Kidney epithelial cell (primary cell): ENCODE measurements at regions not wholly inside any gene's neighbourhood (a gene's known extent, or its start where the extent isn't known, plus 50 kb on each side); places are given as distances from the start of the nearest gene placed in this dataset.

Experiments used
- DNase-seq: peaks from one replicate; pipeline ENCODE4 v3.0.0-alpha.2; 2010; ENCODE audit warnings: low read depth
- H3K27me3 ChIP-seq: 2 replicates; pipeline ENCODE4 v1.6.0; 2011; ENCODE audit warnings: low read length; ENCODE audit not compliant: control insufficient read depth, insufficient read depth
- H3K36me3 ChIP-seq: 2 replicates; pipeline ENCODE4 v1.5.1; 2011; ENCODE audit warnings: low read length; ENCODE audit not compliant: control insufficient read depth, insufficient read depth
- H3K4me3 ChIP-seq: 2 replicates; pipeline ENCODE4 v1.5.1; 2011; ENCODE audit warnings: low read depth, mild to moderate bottlenecking, control low read depth, low read length
- TF ChIP-seq, protein P1 (sequence below): IDR thresholded peaks from 2 replicates; pipeline ENCODE4 v1.5.1; 2011; ENCODE audit warnings: mild to moderate bottlenecking, moderate library complexity, low read length, control low read depth, inconsistent platforms; ENCODE audit not compliant: insufficient read depth, poor library complexity, severe bottlenecking

- TF ChIP-seq, protein P1, sequence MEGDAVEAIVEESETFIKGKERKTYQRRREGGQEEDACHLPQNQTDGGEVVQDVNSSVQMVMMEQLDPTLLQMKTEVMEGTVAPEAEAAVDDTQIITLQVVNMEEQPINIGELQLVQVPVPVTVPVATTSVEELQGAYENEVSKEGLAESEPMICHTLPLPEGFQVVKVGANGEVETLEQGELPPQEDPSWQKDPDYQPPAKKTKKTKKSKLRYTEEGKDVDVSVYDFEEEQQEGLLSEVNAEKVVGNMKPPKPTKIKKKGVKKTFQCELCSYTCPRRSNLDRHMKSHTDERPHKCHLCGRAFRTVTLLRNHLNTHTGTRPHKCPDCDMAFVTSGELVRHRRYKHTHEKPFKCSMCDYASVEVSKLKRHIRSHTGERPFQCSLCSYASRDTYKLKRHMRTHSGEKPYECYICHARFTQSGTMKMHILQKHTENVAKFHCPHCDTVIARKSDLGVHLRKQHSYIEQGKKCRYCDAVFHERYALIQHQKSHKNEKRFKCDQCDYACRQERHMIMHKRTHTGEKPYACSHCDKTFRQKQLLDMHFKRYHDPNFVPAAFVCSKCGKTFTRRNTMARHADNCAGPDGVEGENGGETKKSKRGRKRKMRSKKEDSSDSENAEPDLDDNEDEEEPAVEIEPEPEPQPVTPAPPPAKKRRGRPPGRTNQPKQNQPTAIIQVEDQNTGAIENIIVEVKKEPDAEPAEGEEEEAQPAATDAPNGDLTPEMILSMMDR: no peak
- no peak overlapping the region for H3K4me3 ChIP-seq
- peaks cover 14% of the 10 kb centered on the region for H3K27me3 ChIP-seq
- H3K36me3 ChIP-seq: no peaks in the 10 kb centered on the region
- no peak for DNase-seq
Observed at GRCh38 chr9:126149661-126150060, 177.0 kb upstream of the MVB12B start.

DNA sequence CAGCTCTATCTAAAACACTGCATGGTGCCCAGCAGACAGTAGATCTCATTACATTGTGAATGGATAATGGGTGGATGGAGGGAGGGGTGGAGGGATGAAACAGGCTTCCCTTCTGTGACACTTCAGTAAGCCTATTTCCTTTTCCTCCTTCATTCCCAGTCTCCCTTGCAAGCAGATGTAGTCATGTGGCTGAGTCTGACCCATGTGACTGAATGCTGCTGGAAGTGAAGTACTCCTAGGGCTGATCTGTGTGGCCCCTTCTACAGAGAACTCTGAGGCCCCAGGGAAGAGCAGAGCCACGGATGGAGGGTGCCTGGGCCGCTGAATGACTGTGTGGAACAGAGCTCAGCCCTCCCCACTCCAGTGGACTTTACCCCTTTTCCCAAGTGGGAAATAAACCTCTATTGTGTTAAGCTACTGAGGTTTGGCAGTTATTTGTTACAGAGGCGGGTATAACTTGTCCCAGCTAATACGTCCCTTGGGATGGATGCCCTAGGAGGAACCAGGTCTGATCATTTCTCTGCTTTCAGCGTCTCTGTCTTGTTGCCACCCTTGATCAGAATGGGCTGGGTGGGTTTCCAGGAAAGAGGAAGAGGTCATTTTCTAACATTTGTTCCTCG lies 176.1 kb upstream of the MVB12B start:
- DNase-seq: no peak
- Histone ChIP-seq H3K27me3 (peaks cover 14% of the 10 kb centered on the region), H3K36me3 (no peaks in the 10 kb centered on the region), H3K4me3 (no peak overlapping the region)
- TF ChIP-seq, protein P1: no peak

- no peak for DNase-seq
- H3K4me3 ChIP-seq: no peak overlapping the region
- TF ChIP-seq, protein P1: no peak
- peaks cover 14% of the 10 kb centered on the region for H3K27me3 ChIP-seq
- H3K36me3 ChIP-seq: no peaks in the 10 kb centered on the region
Observed at GRCh38 chr9:126151031-126151685, 175.5 kb upstream of the MVB12B start.

DNA sequence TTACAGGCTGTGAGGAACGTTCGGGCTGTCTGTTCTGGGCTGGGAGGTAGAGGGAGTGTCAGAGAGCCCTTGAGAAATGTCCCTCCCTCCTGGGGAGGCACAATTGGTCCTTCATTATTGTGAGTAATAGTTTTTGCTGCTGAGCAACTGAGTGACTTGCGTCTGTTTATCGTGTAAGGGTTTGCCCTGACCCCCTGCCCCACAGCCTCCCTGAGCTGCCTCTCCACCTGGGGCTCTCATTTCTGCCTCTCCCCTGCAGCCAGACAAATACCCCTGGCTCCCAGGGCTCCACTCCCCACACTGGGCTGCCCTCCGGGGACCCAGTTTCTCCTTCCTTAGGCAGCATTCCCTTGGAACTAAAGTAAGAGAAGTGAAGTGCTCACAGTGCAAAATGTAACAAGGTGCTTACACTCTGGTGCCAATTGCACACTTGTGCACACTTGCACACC lies 174.9 kb upstream of the MVB12B start:
- DNase-seq: no peak
- Histone ChIP-seq H3K36me3 (no peaks in the 10 kb centered on the region), H3K27me3 (peaks cover 11% of the 10 kb centered on the region), H3K4me3 (no peak overlapping the region)
- TF ChIP-seq, protein P1: no peak

DNA sequence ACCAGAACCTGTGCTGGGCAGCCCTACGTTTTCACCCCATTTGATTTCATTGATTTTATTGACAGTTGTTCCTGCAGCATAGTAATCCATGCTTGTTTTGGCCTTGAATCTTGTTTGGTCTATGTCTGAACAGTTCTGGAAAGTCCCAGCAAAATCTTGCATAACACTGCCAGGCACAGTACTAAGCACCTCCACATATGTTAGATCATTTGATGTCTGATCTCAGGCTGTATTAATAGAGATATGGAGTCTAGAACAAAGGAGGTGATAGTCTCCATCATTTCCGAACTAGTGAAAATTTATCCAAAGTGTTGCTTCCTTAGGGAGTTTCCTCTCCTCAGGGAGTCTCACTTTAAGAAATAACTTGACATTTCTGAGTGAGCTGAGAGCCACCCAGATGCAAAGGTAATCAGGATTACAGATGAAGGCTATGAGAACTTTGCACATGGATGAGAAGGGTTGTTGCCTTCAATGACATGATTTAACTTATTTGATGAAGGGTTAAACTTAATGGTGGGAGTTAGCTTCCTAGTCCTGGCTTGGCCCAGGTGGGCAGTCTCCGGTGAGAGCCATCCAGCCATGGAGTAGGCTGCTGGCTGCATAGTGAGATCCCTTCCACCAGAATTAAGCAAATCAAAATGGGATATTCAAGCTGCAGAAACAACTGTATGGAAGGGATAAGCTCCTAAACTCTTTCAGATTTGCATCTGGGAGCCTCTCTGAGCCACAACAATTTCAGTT lies 173.8 kb upstream of the MVB12B start:
- TF ChIP-seq, protein P1: no peak
- no peak overlapping the region for H3K4me3 ChIP-seq
- H3K36me3 ChIP-seq: no peaks in the 10 kb centered on the region
- H3K27me3 ChIP-seq: peaks cover 13% of the 10 kb centered on the region
- DNase-seq: no peak
